ENCODE measurements at regions not wholly inside any gene's neighbourhood (a gene's known extent, or its start where the extent isn't known, plus 50 kb on each side); places are given as distances from the start of the nearest gene placed in this dataset.

GRCh38 chrX:34426334-34426733, 230.8 kb downstream of the TMEM47 start:
- TF ChIP-seq CTCF (conservative IDR thresholded peaks at IDR 0.05; ENCODE audit: low read depth, low read length) (peak; percentile 46), EZH2 (IDR thresholded peaks at IDR 0.05; ENCODE audit: borderline replicate concordance, low read depth, low read length, poor library complexity, severe bottlenecking) (no peak)
